GM19452 (cell line): ENCODE measurements at regions not wholly inside any gene's neighbourhood (a gene's known extent, or its start where the extent isn't known, plus 50 kb on each side); places are given as distances from the start of the nearest gene placed in this dataset.

ENCODE experiments used
- ATAC-seq: cut with Tn5 transposase; IDR thresholded peaks from one replicate; pipeline ENCODE4 v1.9.1; 2021; ENCODE audit not compliant: unreplicated experiment

DNA sequence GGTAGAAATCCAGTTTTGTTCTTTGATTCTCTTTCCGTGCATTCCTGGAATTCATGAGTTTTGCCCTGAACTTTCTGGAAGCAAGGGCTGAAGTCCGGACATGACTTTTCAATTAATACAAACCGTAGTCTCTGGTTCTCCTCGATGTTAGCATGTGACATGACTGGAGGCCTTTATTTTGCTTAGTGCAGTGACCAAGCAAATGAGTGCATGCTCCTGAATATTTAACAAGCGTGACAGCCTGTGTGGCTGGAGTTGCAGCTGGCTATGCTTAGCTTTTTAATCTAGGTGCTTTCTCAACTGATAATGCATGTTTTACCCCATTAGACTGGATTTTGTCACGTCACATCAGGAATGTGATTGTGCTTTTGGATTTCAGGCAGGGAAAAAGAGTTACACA, 302.1 kb downstream of the MAP2K6 start:
- no peak for ATAC-seq

DNA sequence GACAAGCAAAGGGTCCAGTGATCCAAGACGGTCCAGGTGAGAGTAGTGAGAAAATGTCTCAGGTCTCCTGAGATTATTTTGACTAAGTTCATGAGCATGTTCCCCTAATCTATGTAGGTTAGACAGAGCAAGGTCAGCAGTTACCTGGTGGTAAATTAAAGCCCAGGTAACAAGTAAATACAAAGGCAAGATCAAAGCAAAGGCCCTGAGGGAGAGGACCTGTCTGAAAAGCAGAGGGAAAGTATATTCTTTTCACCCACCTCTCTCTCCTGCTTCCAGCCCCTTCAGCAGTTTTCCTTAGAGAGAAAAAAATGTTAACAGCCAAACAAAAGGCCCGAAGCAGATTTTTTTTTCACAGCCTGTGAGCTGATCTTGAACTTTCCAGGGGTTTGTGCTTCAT, 302.7 kb downstream of the MAP2K6 start:
- ATAC-seq = no peak

DNA sequence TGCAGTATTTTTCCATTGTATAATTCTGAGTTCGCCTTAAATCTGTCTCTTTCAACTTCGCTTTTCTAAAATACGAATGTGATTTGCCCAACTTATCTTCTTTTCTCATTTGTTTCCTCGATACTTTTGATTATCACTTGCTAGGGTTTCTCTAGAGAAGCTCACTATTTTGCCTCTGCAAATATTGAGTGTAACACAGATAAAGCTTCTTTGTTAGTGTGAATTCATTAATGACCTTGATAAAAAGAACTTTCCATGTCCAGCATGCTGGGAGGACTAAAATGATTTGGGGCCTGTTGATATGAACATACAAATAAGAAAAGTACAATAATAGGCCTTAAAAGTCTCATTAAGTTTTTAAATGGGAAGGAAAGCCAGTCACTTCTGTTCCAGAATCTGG, 303.3 kb downstream of the MAP2K6 start:
- ATAC-seq = no peak

DNA sequence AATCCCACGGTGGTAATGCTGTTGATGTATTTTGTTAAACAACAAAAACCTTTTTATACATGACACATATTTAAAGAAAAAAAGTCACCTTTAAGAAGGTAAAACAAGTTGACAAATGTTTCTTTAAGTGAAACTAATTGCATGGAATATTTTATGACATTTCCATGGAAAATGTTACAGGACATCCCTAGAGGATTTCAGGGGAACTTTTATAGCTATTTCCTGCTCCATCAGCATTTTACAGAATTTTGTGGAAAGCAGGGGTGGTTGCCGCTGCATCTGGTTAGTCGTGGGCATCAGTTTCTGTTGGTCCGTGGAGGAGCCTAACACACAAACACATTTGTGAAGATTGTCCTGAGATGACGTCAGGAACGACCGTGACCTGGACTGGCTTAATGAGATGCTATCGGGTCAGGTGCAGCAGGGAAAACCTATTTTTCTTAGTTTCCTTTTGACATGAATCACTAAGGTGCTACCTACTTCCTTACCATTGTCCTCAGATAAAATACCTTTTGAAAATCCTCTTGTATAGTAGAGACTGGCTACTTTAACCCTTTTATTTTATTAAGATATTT, 305.1 kb downstream of the MAP2K6 start:
- ATAC-seq = no peak

DNA sequence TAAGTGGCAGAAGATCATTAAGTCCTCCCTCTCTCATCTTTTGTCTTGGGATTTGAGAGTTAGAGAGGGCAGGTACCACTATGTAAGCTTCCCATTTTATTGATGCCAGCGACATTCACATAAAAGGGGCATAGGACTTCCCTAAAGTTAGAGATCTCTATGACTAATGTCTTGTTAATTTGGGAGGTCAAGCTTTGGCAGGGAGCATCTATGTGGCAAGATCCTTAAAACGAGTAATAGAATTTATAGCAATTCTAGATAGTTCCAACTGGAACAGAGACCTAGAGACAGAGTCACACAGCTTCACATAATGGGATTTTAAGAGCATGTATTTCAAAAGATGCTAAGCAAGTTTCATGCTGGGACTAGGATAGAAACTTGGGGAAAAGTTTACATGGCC, 308.0 kb downstream of the MAP2K6 start:
- no peak for ATAC-seq

DNA sequence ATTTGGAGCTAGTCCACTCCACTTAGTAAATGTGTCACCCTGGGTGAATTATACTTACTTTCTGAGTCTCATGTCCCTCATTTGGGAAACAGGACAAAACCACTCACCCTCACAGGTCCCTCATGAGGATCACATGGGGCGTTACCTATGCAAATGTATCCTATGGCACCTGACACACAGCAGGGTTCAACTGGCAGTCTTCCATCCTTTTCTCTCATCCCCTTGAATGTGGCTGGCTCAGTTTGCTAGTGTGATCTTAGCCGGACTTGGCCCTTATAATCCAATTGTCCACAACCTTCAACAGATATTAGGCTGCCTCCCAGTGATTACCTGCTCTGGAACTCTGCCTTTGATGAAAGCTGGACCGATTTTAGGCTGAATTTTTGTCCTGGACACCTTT, 308.8 kb downstream of the MAP2K6 start:
- ATAC-seq = no peak

DNA sequence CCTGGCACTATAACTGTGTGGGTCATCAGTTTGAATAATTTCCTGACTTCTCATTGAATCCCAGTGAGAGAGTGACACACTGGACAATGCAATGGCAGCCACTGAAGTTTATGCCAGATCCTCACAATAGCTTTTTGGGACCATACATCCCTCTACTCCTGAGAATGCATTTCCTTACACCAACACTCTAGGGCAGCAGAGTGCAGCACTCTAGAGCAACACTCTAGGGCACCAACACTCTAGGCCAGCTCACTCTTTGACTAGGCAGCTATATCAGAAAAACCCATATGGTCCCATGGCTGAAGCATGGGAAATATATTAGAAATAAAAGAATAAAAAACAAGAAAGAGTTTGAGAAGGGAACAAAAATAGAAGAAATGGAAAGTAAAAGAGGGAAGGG, 309.2 kb downstream of the MAP2K6 start:
- no peak for ATAC-seq

DNA sequence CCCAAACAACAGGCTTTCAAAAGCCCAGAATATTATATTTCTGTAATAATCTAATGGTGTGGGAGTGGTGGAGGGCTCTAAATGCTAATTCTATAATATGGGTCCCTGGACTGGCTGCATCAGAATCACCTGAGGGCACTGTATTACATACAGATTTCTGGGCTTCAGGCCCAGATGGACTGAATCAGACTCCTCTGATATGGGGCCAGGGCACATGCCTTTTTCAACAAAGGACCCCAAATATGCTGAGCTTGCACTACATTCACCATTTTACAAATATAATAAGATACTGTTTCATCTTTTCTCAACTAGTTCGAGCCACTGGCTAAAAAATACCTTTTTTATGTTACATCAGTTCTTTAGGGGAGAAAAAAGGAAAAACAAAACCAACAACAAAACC, 309.7 kb downstream of the MAP2K6 start:
- ATAC-seq = no peak

DNA sequence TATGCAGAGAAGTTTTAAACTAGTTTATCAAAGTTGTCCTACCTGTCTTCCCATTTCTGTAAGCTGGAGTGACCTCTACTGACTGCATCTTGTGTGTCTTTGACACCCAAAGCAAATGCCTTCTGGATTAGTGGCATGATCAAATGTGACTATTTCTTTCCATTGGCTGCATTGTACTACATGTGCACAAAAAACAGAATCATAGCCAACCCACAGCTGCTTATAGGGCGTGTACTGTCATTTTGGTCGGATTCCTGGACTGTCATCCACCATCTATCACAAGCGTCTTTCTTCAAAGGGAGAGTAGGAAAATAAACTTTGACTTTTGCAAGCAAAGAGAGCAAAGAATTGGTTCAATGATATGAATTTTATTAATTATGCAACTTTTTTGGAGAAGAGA, 310.6 kb downstream of the MAP2K6 start:
- ATAC-seq = no peak

DNA sequence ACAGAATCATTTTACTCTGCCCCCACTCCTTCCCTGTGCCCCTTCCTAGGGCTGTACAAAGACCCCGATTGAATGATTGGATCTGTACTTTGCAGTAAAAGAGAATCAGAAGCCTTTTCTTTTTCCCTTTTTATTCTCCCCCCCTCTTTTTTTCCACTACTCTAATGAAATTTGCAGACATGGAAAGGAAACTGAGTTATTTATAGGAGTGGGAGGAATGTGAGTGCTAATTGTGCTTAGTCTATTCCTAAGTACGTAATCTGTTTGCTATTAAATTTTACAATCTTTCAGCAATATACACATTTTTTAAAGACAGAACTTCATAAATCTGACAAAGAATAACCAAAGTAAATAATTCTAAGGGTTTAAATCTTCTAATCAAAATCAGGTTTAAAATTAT, 314.3 kb downstream of the MAP2K6 start:
- no peak for ATAC-seq

DNA sequence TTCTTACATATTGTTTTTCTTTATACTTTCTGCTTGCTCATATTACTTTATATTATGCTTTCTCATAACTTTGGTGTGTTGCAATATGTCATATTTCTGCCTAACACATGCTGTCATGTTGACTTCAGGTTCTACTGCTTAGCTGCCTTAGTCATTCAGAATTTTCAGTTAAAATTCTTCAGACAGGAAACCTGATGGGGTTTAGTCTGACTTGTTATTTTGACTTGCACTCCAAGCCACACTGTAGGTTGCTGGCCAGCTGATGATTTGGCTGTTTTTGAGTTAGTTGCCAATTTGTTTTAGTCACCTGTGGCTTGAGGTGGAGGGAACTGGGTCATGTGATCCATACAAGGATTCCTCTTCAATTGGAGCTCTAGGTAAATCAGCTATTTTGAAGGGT, 315.4 kb downstream of the MAP2K6 start:
- no peak for ATAC-seq

DNA sequence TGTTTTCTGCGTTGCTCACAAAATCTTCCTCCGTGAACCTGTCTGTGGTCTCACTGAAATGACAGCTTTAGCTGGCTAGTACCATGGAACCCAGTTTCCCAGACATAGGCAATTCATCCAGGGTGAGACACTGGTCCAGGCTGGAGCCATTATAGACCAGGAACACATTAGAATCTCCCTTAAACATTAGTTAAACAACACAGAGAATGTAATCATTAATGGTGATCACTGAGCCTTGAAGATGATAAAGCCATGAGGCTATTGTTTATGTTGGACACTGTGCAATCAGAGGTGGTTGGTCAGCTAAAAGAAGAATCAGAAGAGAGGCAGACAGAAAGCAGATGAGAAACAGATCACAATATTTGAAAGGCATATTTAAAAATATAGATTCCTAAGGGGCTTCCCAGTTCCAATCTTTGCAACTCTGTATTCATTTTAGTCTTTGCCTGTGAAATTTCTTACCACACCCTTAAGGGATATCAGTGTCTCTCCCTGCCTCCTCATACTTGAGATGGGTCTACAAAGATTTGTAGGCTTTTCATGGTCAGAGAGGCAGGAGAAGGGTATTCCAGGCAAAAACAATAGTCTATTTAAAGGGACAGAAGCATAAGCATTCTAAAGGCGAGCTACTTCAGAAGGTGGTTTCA, 317.9 kb downstream of the MAP2K6 start:
- ATAC-seq = no peak

DNA sequence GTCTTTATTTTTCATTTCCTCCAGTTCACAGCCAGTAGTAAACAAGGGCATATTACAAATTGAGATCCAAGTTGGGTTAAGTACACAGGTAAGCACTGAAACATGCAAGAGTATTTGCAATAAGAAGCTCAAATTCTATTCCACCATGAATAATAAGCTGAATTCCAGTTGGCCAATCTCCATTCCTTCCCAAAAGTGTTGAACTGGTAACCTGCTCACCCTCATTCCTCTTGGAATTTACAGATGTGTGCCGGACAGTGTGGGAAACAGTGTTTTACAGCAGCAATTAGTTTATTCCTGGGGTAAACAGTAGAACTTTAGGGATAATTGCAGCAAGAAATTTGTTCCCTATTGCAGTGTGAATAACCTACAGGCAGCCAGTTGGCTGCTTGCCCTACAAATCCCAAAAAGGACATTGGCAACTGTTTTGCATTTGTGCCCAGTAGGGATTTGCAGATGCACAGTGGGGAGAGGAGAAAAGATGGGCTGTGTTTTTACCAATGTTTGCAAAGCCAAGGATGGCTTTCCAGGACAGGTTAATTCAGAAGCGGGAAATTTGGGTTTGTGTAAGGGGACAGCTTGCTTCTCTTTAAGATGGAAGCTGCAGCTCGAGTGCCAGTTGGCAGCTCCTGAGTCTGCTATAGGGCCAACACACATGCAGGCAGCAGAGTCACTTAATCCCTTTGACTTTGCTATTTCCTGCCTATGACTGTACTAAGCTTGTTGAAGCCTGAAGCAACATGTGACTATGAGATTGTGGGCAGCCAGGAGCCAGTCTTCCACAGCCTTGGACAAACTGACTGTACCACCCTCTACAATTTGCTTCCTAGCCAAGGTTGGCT, 318.9 kb downstream of the MAP2K6 start:
- ATAC-seq = no peak

DNA sequence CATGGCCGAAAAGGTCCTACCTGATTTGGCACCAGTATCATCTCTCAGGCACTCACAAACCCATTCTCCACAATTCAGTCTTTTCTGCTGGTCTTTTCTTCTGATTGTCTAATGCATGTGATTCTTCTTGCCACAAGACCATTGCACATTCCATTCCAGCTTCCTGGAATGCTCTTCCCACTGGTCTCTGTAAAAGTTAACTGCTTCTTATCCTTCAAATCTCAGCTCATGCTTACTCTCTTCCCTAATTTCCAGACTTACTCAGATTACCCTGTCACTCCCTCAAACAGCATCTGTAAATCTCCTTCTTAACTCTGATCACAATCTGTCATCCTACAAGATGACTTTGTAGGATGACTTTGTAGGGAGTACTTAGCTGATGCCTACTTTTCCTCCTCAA, 320.2 kb downstream of the MAP2K6 start:
- no peak for ATAC-seq

DNA sequence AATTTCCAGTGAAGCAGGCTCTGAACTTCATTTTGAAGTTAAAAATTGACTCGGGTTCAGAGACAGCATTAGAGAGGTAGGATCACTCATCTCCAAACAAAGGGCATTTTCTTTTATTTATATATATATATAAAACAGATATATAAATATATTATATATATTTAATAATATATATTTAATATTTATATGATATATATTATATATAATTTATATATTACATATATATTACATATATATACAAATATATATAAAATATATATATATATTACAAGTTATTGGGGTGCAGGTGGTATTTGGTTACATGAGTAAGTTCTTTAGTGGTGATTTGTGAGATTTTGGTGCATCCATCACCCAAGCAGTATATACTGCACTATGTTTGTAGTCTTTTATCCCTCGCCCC, 320.8 kb downstream of the MAP2K6 start:
- no peak for ATAC-seq

DNA sequence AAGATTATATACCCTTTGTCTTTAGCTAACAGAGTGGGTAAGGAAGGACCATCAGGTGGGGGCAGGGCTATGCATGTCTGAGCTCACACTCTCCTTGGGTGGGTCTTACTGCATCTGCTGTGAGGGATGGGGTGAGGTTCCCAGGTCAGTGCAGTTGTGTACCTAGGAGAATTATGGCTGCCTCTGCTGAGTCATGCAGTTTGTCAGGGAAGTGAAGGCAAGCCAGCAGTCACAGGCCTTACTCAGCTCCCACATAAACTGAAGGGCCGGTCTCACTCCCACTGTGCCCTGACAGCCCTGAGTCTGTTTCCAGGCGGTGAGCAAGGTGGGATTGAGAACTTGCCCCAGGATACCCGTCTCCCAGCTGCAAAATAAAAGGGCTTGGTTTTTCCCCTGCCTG, 328.6 kb downstream of the MAP2K6 start:
- no peak for ATAC-seq

DNA sequence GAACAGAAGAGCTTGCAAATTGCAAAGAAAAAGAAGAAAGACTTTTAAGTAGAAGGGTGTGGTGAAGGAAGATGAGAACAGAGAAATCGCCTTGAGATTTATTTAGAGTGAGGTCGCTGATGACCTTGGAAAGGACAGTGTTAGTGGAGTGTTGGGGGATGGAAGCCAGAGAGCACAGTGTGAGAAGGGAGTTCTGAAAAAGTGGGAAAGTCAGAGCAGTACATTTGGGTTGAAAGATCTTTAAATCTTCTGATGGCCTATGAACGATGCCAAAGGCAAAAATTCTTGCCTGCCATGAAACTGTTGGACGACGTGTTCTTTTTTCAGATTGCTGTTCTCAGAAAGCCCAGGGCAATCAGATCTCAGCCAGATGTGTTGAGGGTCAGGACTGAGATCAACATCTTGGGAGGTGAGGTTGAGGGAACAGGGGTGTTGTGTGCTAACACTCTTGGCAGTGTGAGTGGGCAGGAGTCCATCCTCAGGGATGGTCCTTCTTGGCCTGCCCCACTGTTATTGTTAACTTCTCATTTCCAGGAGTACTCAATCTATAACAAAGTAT, 330.1 kb downstream of the MAP2K6 start:
- ATAC-seq = no peak

DNA sequence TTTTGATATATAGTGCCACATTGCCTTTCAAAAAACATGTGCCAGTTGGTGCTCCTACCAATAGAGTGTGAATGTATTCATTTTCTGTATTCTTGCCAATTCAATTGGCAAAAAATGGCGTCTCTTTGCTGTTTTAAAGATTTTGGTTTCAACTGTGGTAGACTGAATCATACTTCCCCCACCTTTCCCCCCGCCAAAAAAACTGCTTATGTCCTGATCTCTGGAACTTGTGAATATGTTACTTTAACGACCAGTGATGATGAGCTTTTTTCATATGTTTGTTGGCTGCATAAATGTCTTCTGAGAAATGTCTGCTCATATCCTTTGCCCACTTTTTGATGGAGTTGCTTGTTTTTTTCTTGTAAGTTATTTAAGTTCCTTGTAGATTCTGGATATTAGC, 325.1 kb upstream of the KCNJ16 start:
- ATAC-seq = no peak

DNA sequence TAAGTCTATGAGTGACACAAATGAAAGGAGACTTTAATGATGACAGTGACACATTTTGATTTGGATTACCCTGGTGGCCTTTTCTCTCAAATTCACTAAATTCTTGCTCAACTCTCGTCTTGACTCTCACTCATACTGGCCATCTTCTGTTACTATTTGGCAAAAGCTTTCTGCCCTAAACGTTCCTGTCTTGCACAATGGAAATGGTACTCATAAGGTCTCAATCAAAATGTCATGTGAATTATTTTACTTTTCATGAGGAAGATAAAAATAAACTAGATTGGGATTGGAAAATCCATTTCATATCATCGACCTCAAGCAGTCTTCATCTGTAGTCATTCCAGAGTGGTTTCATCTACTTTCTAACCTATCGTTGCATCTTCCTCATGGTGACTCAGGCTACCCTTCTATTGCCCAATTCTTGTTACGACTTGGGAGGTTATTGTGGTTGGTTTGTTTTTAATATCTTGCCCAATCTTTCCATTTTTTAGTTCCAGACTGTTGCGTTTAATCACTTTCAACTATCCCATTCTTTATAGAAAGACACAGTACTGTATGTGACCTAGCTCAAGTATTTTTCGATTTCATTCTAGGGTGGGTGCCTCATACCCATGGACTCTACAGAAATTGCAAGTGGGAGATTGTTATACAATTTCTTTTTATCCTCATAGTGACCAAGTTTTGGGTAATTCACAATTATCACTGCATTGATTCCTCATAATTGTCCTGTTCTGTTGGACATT, 317.2 kb upstream of the KCNJ16 start:
- ATAC-seq = no peak

DNA sequence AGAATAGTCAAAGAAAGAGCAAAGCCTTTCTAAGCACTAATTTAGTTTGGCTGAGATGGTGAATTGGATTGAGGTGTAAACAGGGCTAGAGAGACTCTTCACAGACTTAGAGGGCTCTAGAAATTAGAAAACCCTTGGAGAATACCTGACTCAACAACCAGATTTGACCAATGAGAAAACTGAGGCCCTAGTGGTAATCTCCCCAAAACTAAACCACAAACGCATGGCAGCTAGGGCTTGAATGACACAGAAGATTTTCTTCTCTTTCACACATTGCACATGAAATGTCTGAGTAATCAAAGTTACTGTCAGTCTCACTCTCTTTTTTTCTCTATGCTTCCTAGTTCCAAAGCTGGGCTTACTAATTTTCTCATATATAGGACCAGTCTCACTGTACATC, 314.5 kb upstream of the KCNJ16 start:
- ATAC-seq = no peak

DNA sequence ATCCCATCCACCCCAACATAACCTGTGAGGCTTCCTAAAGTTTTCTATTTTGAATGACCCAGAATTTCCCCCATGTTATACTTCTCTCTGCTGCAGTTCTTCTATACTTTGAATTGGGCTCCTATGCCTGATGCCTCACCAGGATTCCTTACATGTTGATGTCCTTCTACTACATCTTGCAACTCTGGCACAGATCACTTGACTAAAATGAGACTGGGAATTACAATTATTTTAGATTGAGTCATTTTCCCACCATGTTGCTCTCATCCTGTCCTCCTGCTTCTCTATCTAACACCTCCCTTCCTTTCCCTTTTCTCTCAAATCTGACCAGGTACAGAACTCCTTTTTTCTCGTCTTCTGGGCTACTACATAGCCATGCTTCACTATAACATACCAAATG, 314.0 kb upstream of the KCNJ16 start:
- no peak for ATAC-seq
